HG03025 (cell line): ENCODE measurements at regions not wholly inside any gene's neighbourhood (a gene's known extent, or its start where the extent isn't known, plus 50 kb on each side); places are given as distances from the start of the nearest gene placed in this dataset.

Experiments used
- ATAC-seq: cut with Tn5 transposase; IDR thresholded peaks from one replicate; pipeline ENCODE4 v1.9.1; 2021; ENCODE audit warnings: mild to moderate bottlenecking, moderate library complexity; ENCODE audit not compliant: unreplicated experiment, low FRiP score

- no peak for ATAC-seq
Observed at GRCh38 chrX:107502316-107502715, 52.9 kb downstream of the FRMPD3 start.

DNA sequence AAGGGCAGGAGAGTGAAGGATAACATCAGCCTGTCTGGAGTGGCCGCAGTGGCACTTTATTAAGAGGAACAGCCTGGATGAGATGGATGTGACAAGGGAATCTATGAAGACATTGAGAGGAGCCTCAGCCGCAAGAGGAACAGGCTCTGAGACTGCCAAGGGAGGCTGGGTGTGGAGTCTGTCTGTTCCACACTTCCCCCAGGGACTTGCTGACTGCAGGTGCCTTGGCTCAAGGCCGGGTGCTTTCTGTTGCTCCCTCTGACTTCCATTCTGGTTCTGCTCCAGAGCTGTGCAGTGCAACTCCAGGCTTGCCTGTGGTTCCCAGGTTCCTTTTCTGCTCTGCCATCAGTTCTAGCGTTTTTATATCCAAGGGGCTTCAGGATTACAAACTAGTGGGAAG is 54.6 kb downstream of the FRMPD3 start:
- no peak for ATAC-seq

DNA sequence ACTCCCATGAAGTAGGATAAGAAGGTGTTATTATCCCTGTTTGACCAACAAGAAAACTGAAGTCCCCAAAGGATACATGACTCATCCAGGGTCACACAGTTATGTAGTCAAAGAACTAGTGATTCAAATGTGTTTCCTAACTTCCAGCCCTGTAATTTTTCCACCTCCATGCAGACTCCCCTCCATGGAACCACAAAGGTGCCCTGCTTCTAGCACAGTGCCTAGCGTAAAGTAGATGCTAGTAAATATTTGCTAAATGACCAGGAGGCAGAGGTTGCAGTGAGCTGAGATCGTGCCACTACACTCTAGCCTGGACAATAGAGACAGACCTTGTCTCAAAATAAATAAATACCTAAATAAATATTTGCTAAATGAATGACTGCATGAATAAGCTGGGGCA is 55.8 kb downstream of the FRMPD3 start:
- no peak for ATAC-seq

DNA sequence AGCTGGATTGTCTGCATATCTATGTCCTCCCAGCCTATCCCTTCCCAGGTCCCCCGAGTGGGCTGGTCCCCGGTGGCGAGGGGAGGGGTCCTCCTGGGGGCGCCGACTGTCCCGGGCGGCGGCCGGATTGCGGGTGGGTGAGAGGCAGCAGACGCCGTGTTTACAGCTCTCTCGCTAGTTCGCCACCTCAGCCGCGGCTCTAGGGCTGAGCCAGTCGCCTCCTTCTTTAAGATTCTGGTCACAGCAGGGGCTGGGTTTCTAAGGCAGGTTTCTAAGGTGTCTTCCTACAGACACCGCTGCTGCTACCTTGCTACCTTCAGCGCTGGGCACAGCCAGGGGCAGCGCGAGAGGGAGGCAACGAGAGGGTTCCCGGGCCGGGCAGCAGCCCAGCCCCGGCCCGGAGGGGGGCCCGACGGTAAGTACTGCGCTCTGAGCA is 57.2 kb downstream of the FRMPD3 start:
- no peak for ATAC-seq

DNA sequence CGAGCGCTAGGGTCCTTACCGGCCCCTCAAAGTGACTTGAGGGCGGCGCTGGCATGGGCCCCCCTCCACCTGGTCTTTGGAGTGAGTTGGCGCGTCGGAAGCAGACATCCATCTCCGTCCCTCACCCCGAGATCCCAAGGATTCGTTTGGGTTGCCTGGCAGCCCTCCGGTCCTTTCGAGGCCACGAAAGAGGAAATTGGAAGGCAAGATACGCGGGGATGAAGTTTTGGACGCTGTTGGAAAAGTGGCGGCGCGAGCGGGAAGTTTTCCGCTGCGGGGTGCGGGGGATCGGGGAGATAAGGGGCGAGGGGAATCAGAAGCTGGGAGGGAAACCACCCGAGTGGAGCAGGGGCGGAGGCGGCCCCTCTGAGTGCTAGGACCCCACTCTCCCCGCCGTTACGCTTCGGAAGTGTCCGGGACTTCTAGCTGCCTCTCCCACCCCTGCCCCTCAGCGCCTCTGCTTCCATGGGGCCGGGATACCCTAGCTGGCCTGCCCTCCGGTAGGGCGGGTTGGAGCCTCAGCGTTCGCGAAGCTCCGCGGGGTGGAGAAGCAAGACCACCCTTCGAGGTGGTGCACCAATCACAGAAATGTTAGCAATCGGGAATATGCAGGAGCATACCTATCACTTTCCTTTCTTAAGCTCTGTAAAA is 57.8 kb downstream of the FRMPD3 start:
- no peak for ATAC-seq

- ATAC-seq, result no peak
Observed at GRCh38 chrX:107507744-107508117, 58.3 kb downstream of the FRMPD3 start.

GRCh38 chrX:107508925-107509324 is 59.5 kb downstream of the FRMPD3 start:
- no peak for ATAC-seq

DNA sequence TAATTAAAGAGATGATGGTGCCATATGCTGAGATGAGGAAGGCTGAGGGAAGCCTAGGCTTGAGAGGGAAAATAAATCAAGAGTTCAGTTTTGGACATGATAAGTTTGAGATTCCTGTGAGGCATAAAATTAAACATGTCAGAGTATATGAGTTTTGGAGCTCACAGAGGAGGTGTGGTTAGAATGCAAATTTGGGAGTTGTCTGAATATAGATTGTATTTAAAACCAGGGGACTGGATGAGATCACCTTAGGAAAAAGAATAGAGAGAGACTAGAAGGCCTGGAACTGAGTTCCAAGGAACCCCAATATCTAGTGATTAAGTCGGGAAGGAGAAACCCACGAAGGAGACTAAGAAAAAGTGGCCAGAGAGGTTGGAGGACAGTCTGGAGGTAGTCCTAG is 65.5 kb downstream of the FRMPD3 start:
- ATAC-seq, result no peak

- no peak for ATAC-seq
Observed at GRCh38 chrX:107521877-107522586, 72.6 kb downstream of the FRMPD3 start.

- ATAC-seq, result no peak
Observed at GRCh38 chrX:107522901-107523300, 73.4 kb downstream of the FRMPD3 start.

DNA sequence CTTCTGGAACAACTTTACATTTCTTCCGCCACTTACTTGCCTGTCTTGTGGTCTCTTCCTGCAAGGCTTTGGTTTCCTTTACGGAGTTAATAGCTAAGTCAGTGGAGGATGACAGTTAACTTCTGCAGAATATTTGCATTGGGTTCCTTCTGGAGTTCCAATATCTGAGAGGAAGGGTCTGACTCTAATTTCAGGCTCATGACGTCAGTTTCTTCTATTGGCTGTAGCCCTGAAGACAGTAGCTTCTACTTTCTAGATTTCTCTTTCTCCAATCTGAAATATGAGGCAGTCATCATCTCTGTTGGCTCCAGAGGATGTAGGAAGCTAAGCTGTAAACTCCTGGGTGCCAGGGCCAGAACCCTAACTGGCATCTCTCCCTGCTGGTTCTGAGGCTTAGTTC is 76.7 kb downstream of the FRMPD3 start:
- ATAC-seq, result no peak

GRCh38 chrX:107530141-107530540 is 80.7 kb downstream of the FRMPD3 start:
- no peak for ATAC-seq

- no peak for ATAC-seq
Observed at GRCh38 chrX:107537815-107538214, 88.4 kb downstream of the FRMPD3 start.

DNA sequence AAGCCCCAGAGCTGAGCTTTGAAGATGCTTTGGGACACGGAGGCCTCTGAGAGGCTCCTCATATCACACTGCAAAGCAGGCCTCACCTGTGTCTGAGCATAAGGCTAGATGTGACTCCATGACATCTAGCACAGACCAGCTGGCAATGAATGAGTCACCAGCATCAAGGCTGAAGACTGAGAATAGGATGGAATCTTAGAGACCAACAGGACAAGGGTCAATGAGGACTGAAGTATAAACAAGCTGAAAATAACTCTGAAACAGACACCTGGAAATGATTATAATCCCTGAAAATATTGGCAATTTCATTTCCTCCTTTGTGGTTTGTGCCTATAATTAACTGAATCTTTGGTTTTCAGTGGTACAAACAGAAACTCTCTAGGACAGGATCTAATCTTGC is 87.1 kb upstream of the PRPS1 start:
- no peak for ATAC-seq

DNA sequence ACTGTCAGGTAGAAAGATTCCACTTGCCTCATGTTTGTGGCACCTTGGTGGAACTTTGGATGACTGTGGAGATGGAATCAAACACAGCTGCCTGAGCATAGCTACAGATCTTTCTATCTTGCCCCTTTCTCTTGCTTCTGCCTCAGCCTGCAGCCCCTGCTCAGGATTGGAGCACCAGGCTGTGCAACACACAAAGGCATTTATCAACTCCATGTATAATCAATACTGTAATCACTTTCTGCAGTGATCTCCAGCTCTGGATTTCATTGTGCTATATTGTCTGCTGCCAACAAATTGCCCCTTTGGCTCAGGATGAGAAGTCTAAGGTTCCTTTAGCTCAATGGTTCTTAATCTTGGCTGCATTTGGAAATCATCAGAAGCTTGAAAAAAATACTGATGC is 86.3 kb upstream of the PRPS1 start:
- ATAC-seq, result no peak

DNA sequence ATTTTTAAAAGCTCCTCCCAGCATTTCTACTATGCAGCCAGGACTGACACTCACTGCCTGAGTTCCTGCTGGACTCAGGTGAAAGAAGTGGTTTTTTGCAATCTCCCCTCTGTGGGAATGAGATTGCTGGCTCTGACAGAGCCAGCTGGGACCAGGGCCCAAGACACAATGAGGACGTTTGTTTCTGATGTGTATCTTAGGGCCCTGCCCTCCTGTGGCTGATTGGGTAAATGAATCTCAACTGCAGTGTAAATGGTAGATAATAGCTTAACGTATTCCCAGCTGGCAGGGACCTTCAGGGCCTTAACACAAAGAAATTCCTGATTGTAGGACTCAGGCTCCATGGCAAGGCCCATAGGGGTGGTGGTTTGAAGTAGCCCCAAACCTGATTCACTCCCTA is 85.8 kb upstream of the PRPS1 start:
- ATAC-seq, result no peak

- ATAC-seq, result no peak
Observed at GRCh38 chrX:107547621-107548020, 80.7 kb upstream of the PRPS1 start.

- ATAC-seq, result no peak
Observed at GRCh38 chrX:107548775-107549174, 79.5 kb upstream of the PRPS1 start.

DNA sequence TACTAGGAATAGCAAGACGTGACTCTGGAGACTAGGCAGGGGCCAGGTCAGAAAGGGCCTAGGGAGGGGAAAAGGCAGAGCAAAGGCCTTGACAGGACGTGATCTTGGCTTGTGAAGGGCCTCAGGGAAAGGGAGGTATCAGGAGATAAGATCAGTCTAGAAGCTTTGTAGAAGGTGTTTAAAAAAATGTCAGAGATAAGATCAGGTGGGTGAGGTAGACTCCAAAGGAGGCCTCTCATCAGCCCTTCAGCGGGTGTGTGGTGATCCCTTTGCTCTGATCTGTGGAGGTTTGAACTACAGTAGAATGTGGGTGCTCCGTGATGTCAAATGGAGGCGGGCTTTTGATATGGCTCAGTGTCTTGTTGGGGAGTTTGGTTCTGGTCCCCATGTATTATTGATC is 78.8 kb upstream of the PRPS1 start:
- ATAC-seq, result no peak

DNA sequence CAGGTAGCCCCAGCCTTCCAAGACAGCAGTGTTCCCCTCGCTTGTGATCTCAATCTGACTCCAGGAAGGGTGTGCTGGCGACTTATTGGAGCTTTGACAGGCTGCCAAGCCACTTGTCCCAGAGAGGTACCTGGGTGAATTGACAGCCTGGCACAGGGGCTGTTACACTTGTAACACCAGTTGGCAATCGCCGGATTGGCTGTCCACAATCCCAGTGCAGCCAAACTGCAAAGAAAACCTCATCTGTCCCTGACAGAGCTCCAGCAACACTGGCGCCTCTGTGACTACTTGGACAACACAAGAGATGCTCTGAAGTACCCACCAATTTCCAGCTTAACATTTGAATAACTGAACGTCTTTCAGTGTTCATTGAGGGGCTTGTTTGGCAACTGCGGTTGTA is 76.8 kb upstream of the PRPS1 start:
- no peak for ATAC-seq

GRCh38 chrX:107552930-107553329 is 75.4 kb upstream of the PRPS1 start:
- no peak for ATAC-seq

GRCh38 chrX:107556967-107557366 is 71.3 kb upstream of the PRPS1 start:
- no peak for ATAC-seq
